ENCODE measurements at regions not wholly inside any gene's neighbourhood (a gene's known extent, or its start where the extent isn't known, plus 50 kb on each side); places are given as distances from the start of the nearest gene placed in this dataset.
"Not testable (repeated sequence)": the region's sequence is repeated elsewhere in the genome, so short reads cannot be mapped to it uniquely, and the experiment has no call there.

DNA sequence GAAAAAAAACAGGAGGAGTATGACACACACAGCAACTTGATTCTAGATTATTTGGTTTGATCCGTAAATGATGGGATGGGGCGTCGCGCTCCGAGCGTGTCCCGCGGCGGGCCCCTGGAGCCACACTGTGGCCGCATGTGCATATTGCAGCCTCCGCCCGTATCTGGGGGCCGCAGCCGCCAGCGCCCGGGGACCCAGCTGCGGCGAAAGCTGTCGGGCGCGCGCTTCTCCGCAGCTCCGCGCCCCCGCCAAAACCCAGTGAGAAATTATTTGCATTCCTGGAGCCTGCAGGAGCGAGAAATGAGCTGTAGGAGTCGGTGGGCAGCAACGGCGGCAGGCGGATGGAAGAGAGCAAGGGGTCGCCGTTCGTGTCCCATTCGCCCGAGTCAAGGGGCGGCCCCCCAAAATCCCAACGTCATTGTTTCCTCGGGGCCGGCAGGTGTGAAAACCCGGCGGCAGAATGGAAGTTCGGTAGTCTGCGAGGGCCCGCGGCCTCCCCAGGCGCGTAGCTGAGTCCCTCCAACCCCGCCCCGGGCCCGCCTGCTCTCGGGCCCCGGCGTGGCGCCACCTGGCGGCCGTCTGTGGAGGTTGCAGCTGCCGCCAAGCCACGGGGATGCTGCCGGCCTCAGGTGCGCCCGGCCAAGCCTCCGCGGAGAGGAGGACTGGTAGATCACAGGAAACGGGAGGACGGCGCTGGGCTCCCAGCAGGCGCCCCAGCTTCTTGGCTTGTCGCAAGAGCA, 86.8 kb downstream of the FAM72B start:
- TF ChIP-seq, protein P1, sequence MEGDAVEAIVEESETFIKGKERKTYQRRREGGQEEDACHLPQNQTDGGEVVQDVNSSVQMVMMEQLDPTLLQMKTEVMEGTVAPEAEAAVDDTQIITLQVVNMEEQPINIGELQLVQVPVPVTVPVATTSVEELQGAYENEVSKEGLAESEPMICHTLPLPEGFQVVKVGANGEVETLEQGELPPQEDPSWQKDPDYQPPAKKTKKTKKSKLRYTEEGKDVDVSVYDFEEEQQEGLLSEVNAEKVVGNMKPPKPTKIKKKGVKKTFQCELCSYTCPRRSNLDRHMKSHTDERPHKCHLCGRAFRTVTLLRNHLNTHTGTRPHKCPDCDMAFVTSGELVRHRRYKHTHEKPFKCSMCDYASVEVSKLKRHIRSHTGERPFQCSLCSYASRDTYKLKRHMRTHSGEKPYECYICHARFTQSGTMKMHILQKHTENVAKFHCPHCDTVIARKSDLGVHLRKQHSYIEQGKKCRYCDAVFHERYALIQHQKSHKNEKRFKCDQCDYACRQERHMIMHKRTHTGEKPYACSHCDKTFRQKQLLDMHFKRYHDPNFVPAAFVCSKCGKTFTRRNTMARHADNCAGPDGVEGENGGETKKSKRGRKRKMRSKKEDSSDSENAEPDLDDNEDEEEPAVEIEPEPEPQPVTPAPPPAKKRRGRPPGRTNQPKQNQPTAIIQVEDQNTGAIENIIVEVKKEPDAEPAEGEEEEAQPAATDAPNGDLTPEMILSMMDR (IDR thresholded peaks at IDR 0.05), result peak; percentile 55 to 90 (median 71)
- TF ChIP-seq EP300 (IDR thresholded peaks at IDR 0.05), result not testable (repeated sequence)
